ENCODE measurements at regions not wholly inside any gene's neighbourhood (a gene's known extent, or its start where the extent isn't known, plus 50 kb on each side); places are given as distances from the start of the nearest gene placed in this dataset.

- no peak for TF ChIP-seq CTCF (conservative IDR thresholded peaks at IDR 0.05; ENCODE audit: low read length)
- no peak for TF ChIP-seq EZH2phosphoT487 (IDR thresholded peaks at IDR 0.05; ENCODE audit: borderline replicate concordance)
Measured at GRCh38 chr4:128698386-128698785, 111.1 kb upstream of the JADE1 start.
